GM12864 (cell line): ENCODE measurements at regions not wholly inside any gene's neighbourhood (a gene's known extent, or its start where the extent isn't known, plus 50 kb on each side); places are given as distances from the start of the nearest gene placed in this dataset.

ENCODE experiments used
- DNase-seq: peaks from one replicate; pipeline ENCODE4 v3.0.0-alpha.2; 2011; ENCODE audit warnings: low read depth
- H3K4me3 ChIP-seq: 2 replicates; pipeline ENCODE4 v1.5.1; 2011; ENCODE audit warnings: mild to moderate bottlenecking, low read depth, low read length, control low read depth
- CTCF ChIP-seq: IDR thresholded peaks from 2 replicates; pipeline ENCODE4 v1.5.1; 2011; ENCODE audit warnings: low read depth, mild to moderate bottlenecking, moderate library complexity, low read length, control low read depth, inconsistent platforms; ENCODE audit errors: missing control alignments

GRCh38 chr2:129062146-129062912 lies 743.7 kb upstream of the HS6ST1 start:
- TF ChIP-seq CTCF = no peak
- no peak for DNase-seq
- no peak overlapping the region for H3K4me3 ChIP-seq

GRCh38 chr2:129067070-129067469 lies 748.4 kb upstream of the HS6ST1 start:
- DNase-seq = no peak
- H3K4me3 ChIP-seq = no peak overlapping the region
- TF ChIP-seq CTCF = no peak

- no peak for TF ChIP-seq CTCF
- H3K4me3 ChIP-seq = no peak overlapping the region
- no peak for DNase-seq
These were observed 749.3 kb upstream of the HS6ST1 start for GRCh38 chr2:129067953-129068352.

GRCh38 chr2:129068543-129068942 lies 749.9 kb upstream of the HS6ST1 start:
- no peak for TF ChIP-seq CTCF
- no peak overlapping the region for H3K4me3 ChIP-seq
- DNase-seq = no peak

- DNase-seq = no peak
- H3K4me3 ChIP-seq = no peak overlapping the region
- TF ChIP-seq CTCF = no peak
These were observed 751.4 kb upstream of the HS6ST1 start for GRCh38 chr2:129069875-129070594.

- TF ChIP-seq CTCF = no peak
- no peak for DNase-seq
- no peak overlapping the region for H3K4me3 ChIP-seq
These were observed 752.0 kb upstream of the HS6ST1 start for GRCh38 chr2:129070663-129071062.
